OCI-LY3 (cell line): ENCODE measurements at regions not wholly inside any gene's neighbourhood (a gene's known extent, or its start where the extent isn't known, plus 50 kb on each side); places are given as distances from the start of the nearest gene placed in this dataset.

ENCODE experiments used
- H2AFZ ChIP-seq: fragments of 200-600, 300-600 bp; shearing (Covaris generic); 2 replicates; pipeline ENCODE4 v1.6.0; 2014; ENCODE audit warnings: antibody characterized with exemption, low read depth, low read length
- H3K27ac ChIP-seq: fragments of 200-600, 300-600 bp; sonication (generic); 2 replicates; pipeline ENCODE4 v1.5.1; 2014; ENCODE audit warnings: mild to moderate bottlenecking, low read length, moderate library complexity, mixed read lengths
- H3K27me3 ChIP-seq: fragments of 200-600, 300-600 bp; sonication (generic); 2 replicates; pipeline ENCODE4 v1.6.1; 2014; ENCODE audit warnings: low read depth, low read length, mixed read lengths
- H3K36me3 ChIP-seq: fragments of 200-600, 300-600 bp; sonication (generic); replicated peaks from 2 replicates; pipeline ENCODE3; 2014; ENCODE audit warnings: low read depth, low read length, mixed read lengths
- H3K4me1 ChIP-seq: fragments of 300-600, 200-600 bp; sonication (generic); 2 replicates; pipeline ENCODE4 v1.6.1; 2014; ENCODE audit warnings: low read length, mixed read lengths
- H3K4me2 ChIP-seq: fragments of 200-600, 300-600 bp; sonication (generic); 2 replicates; pipeline ENCODE4 v1.6.1; 2014; ENCODE audit warnings: low read length, mixed read lengths
- H3K4me3 ChIP-seq: fragments of 300-600, 200-600 bp; sonication (generic); 2 replicates; pipeline ENCODE4 v1.5.1; 2014; ENCODE audit warnings: antibody characterized with exemption, mild to moderate bottlenecking, low read length, moderate library complexity
- H3K79me2 ChIP-seq: fragments of 300-600, 200-600 bp; shearing (Covaris generic); 2 replicates; pipeline ENCODE4 v1.6.1; 2014; ENCODE audit warnings: mild to moderate bottlenecking, low read length, mixed read lengths
- H3K9ac ChIP-seq: fragments of 300-600, 200-600 bp; shearing (Covaris generic); 2 replicates; pipeline ENCODE4 v1.6.0; 2014; ENCODE audit warnings: mild to moderate bottlenecking, low read length, moderate library complexity
- H3K9me3 ChIP-seq: fragments of 200-600, 300-600 bp; shearing (Covaris generic); 2 replicates; pipeline ENCODE4 v1.6.1; 2014; ENCODE audit warnings: low read length, mixed read lengths; ENCODE audit not compliant: insufficient read depth
- H4K20me1 ChIP-seq: fragments of 200-600, 300-600 bp; sonication (generic); 2 replicates; pipeline ENCODE4 v1.6.1; 2016; ENCODE audit warnings: low read length, mixed read lengths; ENCODE audit not compliant: insufficient read depth
- EZH2phosphoT487 ChIP-seq: fragments of 200-600 bp; shearing (Covaris generic); IDR thresholded peaks from 2 replicates; pipeline ENCODE4 v1.6.1; 2018; ENCODE audit warnings: antibody characterized with exemption, mixed run types, low read depth
- TF ChIP-seq, protein P1 (sequence below): fragments of 200-600, 300-600 bp; sonication (generic); IDR thresholded peaks from 2 replicates; pipeline ENCODE4 v1.5.1; 2014; ENCODE audit warnings: antibody characterized with exemption, low read length, low read depth

DNA sequence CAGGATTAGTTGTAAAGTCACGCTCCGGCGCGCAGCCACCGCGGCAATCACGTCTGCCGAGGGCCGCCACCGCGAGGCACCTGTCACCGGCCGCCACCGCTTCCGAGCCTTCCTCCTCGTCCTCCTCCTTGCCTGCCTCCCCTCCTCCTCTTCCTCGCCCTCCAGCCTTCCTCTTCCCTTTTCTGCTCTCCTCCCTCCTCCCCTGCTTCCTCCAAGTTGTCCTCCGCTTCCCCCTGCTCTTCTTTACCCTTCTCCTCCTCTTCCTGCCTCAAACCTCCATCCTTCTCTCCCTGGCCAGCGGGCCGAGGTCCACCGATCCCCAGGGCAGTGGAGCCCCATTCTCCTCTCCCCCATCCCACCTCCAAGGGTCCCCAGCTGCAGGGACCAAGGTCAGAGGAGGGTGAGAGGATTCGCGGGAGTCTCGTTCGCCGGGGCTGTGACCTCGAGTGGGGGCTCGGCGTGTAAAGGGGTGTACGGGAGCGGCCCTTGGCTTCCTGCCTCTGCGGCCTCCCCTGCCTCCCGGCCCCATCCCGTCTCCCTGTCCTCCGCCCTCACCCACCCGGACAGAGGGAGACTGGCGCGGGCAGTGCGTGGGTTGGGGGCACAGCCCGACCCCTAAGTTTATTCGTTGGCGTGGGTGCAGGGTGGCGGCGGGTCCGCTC, 89.5 kb upstream of the PAX2 start:
- no peak overlapping the region for H2AFZ ChIP-seq
- no peaks in the 10 kb centered on the region for H4K20me1 ChIP-seq
- H3K9me3 ChIP-seq: no peaks in the 10 kb centered on the region
- H3K36me3 ChIP-seq: no peaks in the 10 kb centered on the region
- peaks cover 19% of the 10 kb centered on the region for H3K4me1 ChIP-seq
- H3K4me2 ChIP-seq: no peak overlapping the region
- no peak overlapping the region for H3K9ac ChIP-seq
- H3K79me2 ChIP-seq: no peaks in the 10 kb centered on the region
- no peak overlapping the region for H3K27ac ChIP-seq
- H3K27me3 ChIP-seq: no peaks in the 10 kb centered on the region
- no peak overlapping the region for H3K4me3 ChIP-seq
- TF ChIP-seq, protein P1, sequence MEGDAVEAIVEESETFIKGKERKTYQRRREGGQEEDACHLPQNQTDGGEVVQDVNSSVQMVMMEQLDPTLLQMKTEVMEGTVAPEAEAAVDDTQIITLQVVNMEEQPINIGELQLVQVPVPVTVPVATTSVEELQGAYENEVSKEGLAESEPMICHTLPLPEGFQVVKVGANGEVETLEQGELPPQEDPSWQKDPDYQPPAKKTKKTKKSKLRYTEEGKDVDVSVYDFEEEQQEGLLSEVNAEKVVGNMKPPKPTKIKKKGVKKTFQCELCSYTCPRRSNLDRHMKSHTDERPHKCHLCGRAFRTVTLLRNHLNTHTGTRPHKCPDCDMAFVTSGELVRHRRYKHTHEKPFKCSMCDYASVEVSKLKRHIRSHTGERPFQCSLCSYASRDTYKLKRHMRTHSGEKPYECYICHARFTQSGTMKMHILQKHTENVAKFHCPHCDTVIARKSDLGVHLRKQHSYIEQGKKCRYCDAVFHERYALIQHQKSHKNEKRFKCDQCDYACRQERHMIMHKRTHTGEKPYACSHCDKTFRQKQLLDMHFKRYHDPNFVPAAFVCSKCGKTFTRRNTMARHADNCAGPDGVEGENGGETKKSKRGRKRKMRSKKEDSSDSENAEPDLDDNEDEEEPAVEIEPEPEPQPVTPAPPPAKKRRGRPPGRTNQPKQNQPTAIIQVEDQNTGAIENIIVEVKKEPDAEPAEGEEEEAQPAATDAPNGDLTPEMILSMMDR: no peak
- TF ChIP-seq EZH2phosphoT487: no peak

DNA sequence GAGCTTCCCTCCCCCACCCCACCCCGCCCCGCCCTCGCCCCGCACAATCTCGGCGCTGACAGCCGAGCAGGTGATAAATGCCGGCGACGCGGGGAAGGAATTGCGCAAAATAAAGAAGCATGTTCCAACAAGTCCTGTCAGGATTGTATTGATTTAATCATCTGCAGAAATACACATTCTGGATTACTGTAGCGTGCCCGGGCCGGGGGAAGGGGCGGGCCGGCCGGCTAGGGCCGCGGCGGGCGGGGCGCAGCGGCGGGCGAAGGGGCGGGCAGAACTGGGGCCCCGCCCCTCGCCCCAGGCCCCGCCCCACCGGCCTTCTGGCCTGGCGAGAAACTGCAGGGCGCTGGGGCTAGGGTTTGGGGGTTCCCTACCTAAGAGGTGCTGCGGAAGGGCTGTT, 88.9 kb upstream of the PAX2 start:
- Histone ChIP-seq H3K4me2 (no peak overlapping the region), H3K4me1 (peaks cover 19% of the 10 kb centered on the region), H4K20me1 (no peaks in the 10 kb centered on the region), H3K4me3 (no peak overlapping the region), H3K36me3 (no peaks in the 10 kb centered on the region), H3K27me3 (no peaks in the 10 kb centered on the region), H3K9me3 (no peaks in the 10 kb centered on the region), H3K79me2 (no peaks in the 10 kb centered on the region), H3K9ac (no peak overlapping the region), H3K27ac (no peak overlapping the region), H2AFZ (no peak overlapping the region)
- TF ChIP-seq, protein P1: no peak
- no peak for TF ChIP-seq EZH2phosphoT487

DNA sequence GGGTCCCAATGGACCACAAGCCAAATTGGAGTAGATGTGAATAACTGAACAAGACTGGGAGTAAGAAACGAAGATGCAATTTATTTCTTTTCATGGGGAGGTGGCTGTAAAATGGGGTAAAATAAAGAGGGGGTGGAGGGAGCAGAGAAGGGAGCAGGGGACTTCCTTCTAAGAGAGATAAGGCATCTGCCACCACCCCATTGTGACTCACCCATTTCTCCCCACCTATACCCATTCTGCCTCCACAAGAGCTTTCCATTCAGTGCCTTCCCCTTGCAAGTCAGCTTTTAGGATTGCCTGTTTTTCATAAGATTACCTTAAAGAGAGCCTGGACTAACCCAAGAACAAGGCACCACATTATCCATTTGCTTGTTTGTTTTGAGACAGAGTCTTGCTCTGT, 87.1 kb upstream of the PAX2 start:
- Histone ChIP-seq H3K79me2 (no peaks in the 10 kb centered on the region), H2AFZ (no peak overlapping the region), H3K27ac (no peak overlapping the region), H3K4me1 (peaks cover 5% of the 10 kb centered on the region), H3K9me3 (no peaks in the 10 kb centered on the region), H3K36me3 (no peaks in the 10 kb centered on the region), H3K9ac (no peak overlapping the region), H3K4me2 (no peak overlapping the region), H3K27me3 (no peaks in the 10 kb centered on the region), H4K20me1 (no peaks in the 10 kb centered on the region), H3K4me3 (no peak overlapping the region)
- TF ChIP-seq, protein P1: no peak

DNA sequence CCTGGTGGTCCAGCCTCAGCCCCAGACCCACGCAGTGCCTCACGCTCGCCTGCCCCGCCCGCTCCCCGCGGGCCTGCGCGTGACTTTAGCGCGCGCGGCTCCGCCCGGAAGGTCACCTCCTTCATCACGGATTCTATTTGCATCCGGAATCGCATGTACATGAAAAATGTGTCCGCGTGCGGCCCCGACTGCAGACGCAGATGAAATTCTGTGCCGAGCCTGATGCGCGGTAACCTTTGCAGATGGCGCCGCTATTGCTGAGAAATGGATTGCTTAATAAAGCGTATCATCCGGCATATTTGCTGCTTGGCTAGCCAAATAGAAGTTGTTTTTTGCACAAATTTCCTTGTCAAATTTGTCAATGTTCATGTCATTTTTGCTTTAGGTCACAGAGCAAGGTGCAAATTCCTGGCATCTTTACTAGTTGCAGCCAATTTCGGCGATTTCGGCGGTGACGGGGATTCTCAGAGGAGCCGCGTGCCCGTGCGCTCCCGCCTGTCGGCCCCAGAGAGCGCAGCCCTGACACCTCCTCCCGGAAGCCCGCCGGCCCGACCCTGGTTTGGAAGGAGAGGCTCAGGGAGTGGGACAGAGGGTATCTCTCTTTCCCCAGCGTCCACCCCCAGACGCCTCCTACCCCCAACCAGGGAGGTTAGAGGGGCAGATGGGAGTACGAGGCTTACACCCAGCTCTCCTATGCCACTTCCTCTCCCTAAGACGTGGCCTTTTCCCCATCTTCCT, 85.9 kb upstream of the PAX2 start:
- no peak overlapping the region for H3K4me2 ChIP-seq

More for the DNA sequence above, 85.9 kb upstream of the PAX2 start:
- Histone ChIP-seq H3K9ac (no peak overlapping the region), H3K27me3 (no peaks in the 10 kb centered on the region), H3K79me2 (no peaks in the 10 kb centered on the region), H3K27ac (no peak overlapping the region), H4K20me1 (no peaks in the 10 kb centered on the region), H3K36me3 (no peaks in the 10 kb centered on the region), H3K9me3 (no peaks in the 10 kb centered on the region), H3K4me3 (no peak overlapping the region), H3K4me1 (no peaks in the 10 kb centered on the region), H2AFZ (no peak overlapping the region)
- TF ChIP-seq EZH2phosphoT487: no peak
- TF ChIP-seq, protein P1: no peak
